Mesothelial cell of epicardium (in vitro differentiated cells): ENCODE measurements at regions not wholly inside any gene's neighbourhood (a gene's known extent, or its start where the extent isn't known, plus 50 kb on each side); places are given as distances from the start of the nearest gene placed in this dataset.
A peak's percentile ranks its signal among the peaks of the same experiment; 100 is the strongest.

ENCODE experiments used
- DNase-seq, 2 experiments: peaks; one replicate each; pipeline ENCODE4 v3.0.0; 2021; ENCODE audit warnings: low spot score in 2 of 2; ENCODE audit not compliant: unreplicated experiment in 2 of 2
- H3K27ac Mint-ChIP-seq: 2 replicates; pipeline ENCODE4 v1.8.0; 2021; ENCODE audit warnings: mixed read lengths
- H3K27me3 Mint-ChIP-seq: 2 replicates; pipeline ENCODE4 v1.8.0; 2021; ENCODE audit warnings: low read depth, mixed read lengths
- H3K36me3 Mint-ChIP-seq: 2 replicates; pipeline ENCODE4 v1.8.0; 2021; ENCODE audit warnings: mixed read lengths
- H3K4me1 Mint-ChIP-seq: 2 replicates; pipeline ENCODE4 v1.8.0; 2021; ENCODE audit warnings: mixed read lengths
- H3K4me3 Mint-ChIP-seq: 2 replicates; pipeline ENCODE4 v1.8.0; 2021; ENCODE audit warnings: mild to moderate bottlenecking, moderate library complexity, mixed read lengths
- H3K9me3 Mint-ChIP-seq: 2 replicates; pipeline ENCODE4 v1.8.0; 2021; ENCODE audit warnings: mixed read lengths
- CTCF ChIP-seq: fragments of 200-600 bp; sonication (generic); IDR thresholded peaks from one replicate; pipeline ENCODE4 v1.5.0; 2021; ENCODE audit warnings: antibody characterized with exemption; ENCODE audit not compliant: unreplicated experiment

DNA sequence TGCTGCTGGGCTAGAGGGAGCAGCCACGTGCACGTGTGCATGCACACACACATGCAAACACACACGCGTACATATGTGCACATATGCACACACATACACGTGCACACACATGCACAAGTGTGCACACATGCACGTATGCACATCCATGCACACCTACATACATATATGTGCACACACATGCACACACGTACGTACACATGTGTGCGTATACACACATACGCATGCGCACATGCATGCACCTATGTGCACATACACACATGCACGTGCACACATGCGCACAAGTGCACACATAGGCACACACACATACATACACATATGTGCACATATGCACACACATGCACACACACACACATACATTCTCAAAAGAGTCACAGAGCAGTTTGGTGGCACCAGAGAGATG lies 85.9 kb upstream of the SLC25A33 start:
- no peak overlapping the region for H3K27ac Mint-ChIP-seq

GRCh38 chr1:9453779-9454418 lies 85.4 kb upstream of the SLC25A33 start:
- H3K4me3 Mint-ChIP-seq = no peak overlapping the region
- no peaks in the 10 kb centered on the region for H3K9me3 Mint-ChIP-seq
- TF ChIP-seq CTCF = no peak
- peaks cover 56% of the 10 kb centered on the region for H3K4me1 Mint-ChIP-seq
- H3K27me3 Mint-ChIP-seq = no peaks in the 10 kb centered on the region
- DNase-seq = no peak
- H3K27ac Mint-ChIP-seq = no peak overlapping the region
- H3K36me3 Mint-ChIP-seq = no peaks in the 10 kb centered on the region

More for the DNA sequence above, 85.9 kb upstream of the SLC25A33 start:
- no peaks in the 10 kb centered on the region for H3K9me3 Mint-ChIP-seq
- no peaks in the 10 kb centered on the region for H3K27me3 Mint-ChIP-seq
- TF ChIP-seq CTCF = no peak
- H3K4me3 Mint-ChIP-seq = no peak overlapping the region
- H3K36me3 Mint-ChIP-seq = no peaks in the 10 kb centered on the region
- no peak for DNase-seq
- peaks cover 61% of the 10 kb centered on the region for H3K4me1 Mint-ChIP-seq

DNA sequence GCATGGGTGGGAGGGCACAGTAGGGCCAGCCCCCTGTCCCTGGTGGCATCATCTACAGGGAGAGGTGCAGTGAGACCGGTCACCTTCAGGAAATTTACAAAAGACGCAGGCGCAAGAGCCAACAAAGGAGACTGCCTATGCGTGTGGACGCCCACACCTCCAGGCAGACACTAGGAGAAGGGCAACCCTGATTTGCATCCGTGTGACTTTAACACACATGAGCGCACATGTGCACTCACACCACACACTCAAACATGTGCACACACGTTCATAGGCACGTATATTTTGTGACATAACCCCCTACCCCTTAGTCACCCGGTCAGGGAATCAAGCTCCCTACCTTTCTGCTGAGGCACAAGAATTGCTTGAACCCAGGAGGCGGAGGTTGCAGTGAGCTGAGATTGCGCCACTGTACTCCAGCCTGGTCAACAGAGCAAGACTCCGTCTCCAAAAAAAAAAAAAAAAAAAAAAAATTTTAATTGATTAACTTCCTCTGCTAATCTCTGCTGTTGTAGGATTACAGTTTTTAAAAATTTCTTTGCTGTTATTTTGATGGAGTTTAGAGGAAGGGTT lies 84.7 kb upstream of the SLC25A33 start:
- H3K4me3 Mint-ChIP-seq = no peak overlapping the region
- peaks cover 51% of the 10 kb centered on the region for H3K4me1 Mint-ChIP-seq
- H3K27ac Mint-ChIP-seq = no peak overlapping the region
- TF ChIP-seq CTCF = no peak
- DNase-seq = no peak
- H3K9me3 Mint-ChIP-seq = no peaks in the 10 kb centered on the region
- H3K36me3 Mint-ChIP-seq = no peaks in the 10 kb centered on the region
- H3K27me3 Mint-ChIP-seq = no peaks in the 10 kb centered on the region

DNA sequence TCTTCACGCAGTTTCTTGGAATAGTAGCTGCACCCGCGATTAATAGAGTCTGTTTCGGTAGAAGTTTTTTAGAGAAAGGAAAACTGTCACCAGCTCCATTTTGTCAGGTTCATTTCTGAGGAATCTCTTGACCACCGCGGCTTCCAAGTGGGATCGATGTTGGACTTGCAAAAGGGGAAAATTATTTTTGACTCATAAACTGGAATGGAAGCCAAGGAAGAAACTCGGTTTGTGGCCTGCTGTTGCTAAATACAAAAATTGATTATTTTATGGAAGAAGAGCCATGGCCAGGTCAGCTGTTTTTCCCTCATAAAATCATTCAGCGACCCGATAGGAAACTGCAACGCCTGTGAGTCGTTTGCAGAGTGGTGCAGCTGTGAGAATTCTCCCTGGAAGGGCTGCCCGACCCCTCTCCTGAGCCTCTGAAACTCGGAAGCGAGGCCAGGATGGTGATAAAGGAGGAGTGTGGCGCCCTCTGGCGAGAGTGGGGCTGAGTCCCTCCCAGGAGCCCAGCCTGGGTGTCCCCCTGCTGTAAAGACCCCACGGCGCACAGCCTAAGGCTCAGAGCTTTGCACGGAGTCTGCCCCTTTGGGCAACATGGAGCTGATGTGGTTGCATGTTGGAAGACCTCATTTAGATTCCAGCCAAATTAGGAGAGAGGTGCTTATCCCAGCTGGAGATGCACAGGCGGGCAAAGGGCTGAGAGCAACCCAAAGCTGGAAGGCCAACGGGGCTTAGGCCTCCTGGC lies 83.6 kb upstream of the SLC25A33 start:
- Mint-ChIP-seq H3K27me3 (no peaks in the 10 kb centered on the region), H3K36me3 (no peaks in the 10 kb centered on the region), H3K4me1 (peaks cover 47% of the 10 kb centered on the region), H3K4me3 (no peak overlapping the region), H3K27ac (peak overlapping the region; percentile 16), H3K9me3 (no peaks in the 10 kb centered on the region)
- peak; percentile 75 to 88 for DNase-seq
- peak; percentile 65 for TF ChIP-seq CTCF

DNA sequence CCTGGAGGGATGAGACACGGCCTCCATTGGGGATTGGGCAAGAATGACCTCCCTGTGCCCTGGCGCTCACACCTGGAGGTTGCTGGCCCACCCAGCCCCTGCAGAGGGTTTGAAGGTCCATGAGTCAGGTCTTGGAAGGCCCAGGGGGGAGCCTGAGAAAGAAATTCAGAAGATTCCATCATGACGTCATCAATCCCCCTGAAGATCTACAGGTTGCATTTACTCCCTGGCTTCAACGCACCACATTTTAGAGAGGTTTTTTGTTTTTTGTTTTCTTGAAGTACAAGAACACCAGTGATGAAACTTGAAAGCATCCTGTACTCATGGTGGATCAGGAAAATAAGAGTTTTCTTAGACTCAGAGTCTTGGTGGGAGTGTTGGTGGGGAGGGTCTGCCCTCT lies 82.4 kb upstream of the SLC25A33 start:
- no peak overlapping the region for H3K4me3 Mint-ChIP-seq
- DNase-seq = no peak
- H3K27me3 Mint-ChIP-seq = no peaks in the 10 kb centered on the region
- peaks cover 36% of the 10 kb centered on the region for H3K4me1 Mint-ChIP-seq
- TF ChIP-seq CTCF = no peak
- no peaks in the 10 kb centered on the region for H3K36me3 Mint-ChIP-seq
- no peak overlapping the region for H3K27ac Mint-ChIP-seq
- no peaks in the 10 kb centered on the region for H3K9me3 Mint-ChIP-seq
